Bone marrow (tissue), 2 donors: ENCODE measurements at regions not wholly inside any gene's neighbourhood (a gene's known extent, or its start where the extent isn't known, plus 50 kb on each side); places are given as distances from the start of the nearest gene placed in this dataset.

Experiments
- DNase-seq, 2 donors: peaks; one replicate each; lab custom pipeline; 2025; lab: John Stamatoyannopoulos, UW

- DNase-seq = no peak
These were observed 190.7 kb upstream of the MKI67 start for GRCh38 chr10:128316925-128317324.

- DNase-seq = no peak
These were observed 192.1 kb upstream of the MKI67 start for GRCh38 chr10:128318366-128318765.

- DNase-seq = no peak
These were observed 192.7 kb upstream of the MKI67 start for GRCh38 chr10:128318913-128319312.

- no peak for DNase-seq
These were observed 195.9 kb upstream of the MKI67 start for GRCh38 chr10:128322106-128322505.

GRCh38 chr10:128322950-128323349, 196.7 kb upstream of the MKI67 start:
- no peak for DNase-seq

GRCh38 chr10:128324058-128324827, 198.0 kb upstream of the MKI67 start:
- DNase-seq = no peak

- DNase-seq = no peak
These were observed 199.6 kb upstream of the MKI67 start for GRCh38 chr10:128325788-128326187.

- no peak for DNase-seq
These were observed 200.0 kb upstream of the MKI67 start for GRCh38 chr10:128326251-128326650.

- DNase-seq = no peak
These were observed 200.6 kb upstream of the MKI67 start for GRCh38 chr10:128326851-128327250.

GRCh38 chr10:128336401-128336800, 210.2 kb upstream of the MKI67 start:
- DNase-seq = no peak

- DNase-seq = no peak
These were observed 211.7 kb upstream of the MKI67 start for GRCh38 chr10:128337860-128338378.

- no peak for DNase-seq
These were observed 212.7 kb upstream of the MKI67 start for GRCh38 chr10:128338951-128339350.

GRCh38 chr10:128339753-128340152, 213.5 kb upstream of the MKI67 start:
- DNase-seq = no peak

- no peak for DNase-seq
These were observed 219.1 kb upstream of the MKI67 start for GRCh38 chr10:128345353-128345752.

GRCh38 chr10:128360783-128361182, 234.6 kb upstream of the MKI67 start:
- no peak for DNase-seq

GRCh38 chr10:128361487-128361886, 235.3 kb upstream of the MKI67 start:
- DNase-seq = no peak

- no peak for DNase-seq
These were observed 236.3 kb upstream of the MKI67 start for GRCh38 chr10:128362514-128362913.

GRCh38 chr10:128364631-128365030, 238.4 kb upstream of the MKI67 start:
- DNase-seq = no peak

GRCh38 chr10:128365156-128365725, 239.0 kb upstream of the MKI67 start:
- no peak for DNase-seq

GRCh38 chr10:128367807-128368206, 241.6 kb upstream of the MKI67 start:
- DNase-seq = no peak

- no peak for DNase-seq
These were observed 243.0 kb upstream of the MKI67 start for GRCh38 chr10:128369101-128369650.

- no peak for DNase-seq
These were observed 247.0 kb upstream of the MKI67 start for GRCh38 chr10:128373071-128373749.

- no peak for DNase-seq
These were observed 247.6 kb upstream of the MKI67 start for GRCh38 chr10:128373831-128374230.
